ENCODE measurements at regions not wholly inside any gene's neighbourhood (a gene's known extent, or its start where the extent isn't known, plus 50 kb on each side); places are given as distances from the start of the nearest gene placed in this dataset.

- FAIRE-seq: no peak
- no peaks in the 10 kb centered on the region for H3K9me3 ChIP-seq (ENCODE audit: control insufficient read depth, low read depth, low read length)
- peaks cover 10% of the 10 kb centered on the region for H3K4me1 ChIP-seq (ENCODE audit: control insufficient read depth, extremely low read depth, insufficient read depth, low read length)
- H3K4me2 ChIP-seq (ENCODE audit: control insufficient read depth, extremely low read depth, insufficient read depth, low read depth, low read length): no peak overlapping the region
- no peaks in the 10 kb centered on the region for H3K79me2 ChIP-seq (ENCODE audit: control insufficient read depth, insufficient read depth, low read length)
- dilution Hi-C loops (cut with MboI; ENCODE audit: extremely low pct_ligation_motif_present, low sequenced_read_pairs): no loop called here
- H3K9ac ChIP-seq (ENCODE audit: control insufficient read depth, extremely low read depth, insufficient read depth, low read length): no peak overlapping the region
- no peak for DNase-seq (ENCODE audit: low read depth, low spot score)
- TF ChIP-seq EZH2 (IDR thresholded peaks at IDR 0.05; ENCODE audit: low read length) (no peak), CTCF (optimal IDR thresholded peaks at IDR 0.05 in 1 of 3, IDR thresholded peaks at IDR 0.05 in 1 of 3, conservative IDR thresholded peaks at IDR 0.05 in 1 of 3; ENCODE audit: extremely low read depth in 1 of 3, insufficient read depth in 2 of 3, low read length in 3 of 3) (no peak)
- no peak overlapping the region for H2AFZ ChIP-seq (ENCODE audit: control insufficient read depth, low read length)
- no peaks in the 10 kb centered on the region for H3K36me3 ChIP-seq (ENCODE audit: control insufficient read depth in 2 of 2, extremely low read depth in 1 of 2, insufficient read depth in 2 of 2, low read length in 2 of 2)
- no peaks in the 10 kb centered on the region for H3K27me3 ChIP-seq (ENCODE audit: control insufficient read depth, extremely low read depth, insufficient read depth, low read length)
- H3K9me1 ChIP-seq (ENCODE audit: control insufficient read depth, extremely low read depth, insufficient read depth, low read length): no peaks in the 10 kb centered on the region
- no peak overlapping the region for H3K4me3 ChIP-seq (ENCODE audit: control insufficient read depth in 2 of 3, extremely low read depth in 1 of 3, insufficient read depth in 2 of 3, low read depth in 1 of 3, low read length in 3 of 3)
- no peaks in the 10 kb centered on the region for H4K20me1 ChIP-seq (ENCODE audit: control insufficient read depth, extremely low read depth, insufficient read depth, low read length)
- H3K27ac ChIP-seq (ENCODE audit: control insufficient read depth, insufficient read depth, low read length): no peak overlapping the region
These were observed 198.9 kb downstream of the ADAMTS15 start for GRCh38 chr11:130647371-130647770.

DNA sequence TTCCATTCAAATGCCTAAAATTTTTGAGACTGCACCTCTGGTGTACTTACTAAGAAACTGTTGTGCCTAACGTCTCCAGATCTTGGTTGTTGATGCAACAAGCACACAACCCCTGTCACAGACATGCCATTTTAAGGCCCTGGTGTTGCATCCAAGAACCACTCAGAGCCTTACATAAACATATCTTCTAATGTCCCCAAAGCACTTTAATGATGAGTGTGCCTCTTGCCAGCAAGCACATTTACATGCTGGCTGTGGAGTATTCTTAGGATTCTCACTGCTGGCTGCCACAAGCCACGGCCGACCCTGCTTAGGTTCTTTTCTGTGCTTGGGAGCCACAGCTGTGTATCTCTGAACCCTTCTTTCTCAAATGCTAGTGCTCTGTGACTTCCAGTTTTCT is 201.4 kb downstream of the ADAMTS15 start:
- Histone ChIP-seq H2AFZ (ENCODE audit: control insufficient read depth, low read length) (no peak overlapping the region), H4K20me1 (ENCODE audit: control insufficient read depth, extremely low read depth, insufficient read depth, low read length) (no peaks in the 10 kb centered on the region), H3K9ac (ENCODE audit: control insufficient read depth, extremely low read depth, insufficient read depth, low read length) (no peak overlapping the region), H3K4me1 (ENCODE audit: control insufficient read depth, extremely low read depth, insufficient read depth, low read length) (no peaks in the 10 kb centered on the region), H3K79me2 (ENCODE audit: control insufficient read depth, insufficient read depth, low read length) (no peaks in the 10 kb centered on the region), H3K36me3 (ENCODE audit: control insufficient read depth in 2 of 2, extremely low read depth in 1 of 2, insufficient read depth in 2 of 2, low read length in 2 of 2) (no peaks in the 10 kb centered on the region), H3K27ac (ENCODE audit: control insufficient read depth, insufficient read depth, low read length) (no peak overlapping the region), H3K4me2 (ENCODE audit: control insufficient read depth, extremely low read depth, insufficient read depth, low read depth, low read length) (no peak overlapping the region), H3K9me3 (ENCODE audit: control insufficient read depth, low read depth, low read length) (no peaks in the 10 kb centered on the region), H3K4me3 (ENCODE audit: control insufficient read depth in 2 of 3, extremely low read depth in 1 of 3, insufficient read depth in 2 of 3, low read depth in 1 of 3, low read length in 3 of 3) (no peak overlapping the region), H3K27me3 (ENCODE audit: control insufficient read depth, extremely low read depth, insufficient read depth, low read length) (no peaks in the 10 kb centered on the region), H3K9me1 (ENCODE audit: control insufficient read depth, extremely low read depth, insufficient read depth, low read length) (no peaks in the 10 kb centered on the region)
- FAIRE-seq: no peak
- dilution Hi-C loops (cut with MboI; ENCODE audit: extremely low pct_ligation_motif_present, low sequenced_read_pairs): no loop called here
- DNase-seq (ENCODE audit: low read depth, low spot score): no peak
- TF ChIP-seq EZH2 (IDR thresholded peaks at IDR 0.05; ENCODE audit: low read length) (no peak), CTCF (optimal IDR thresholded peaks at IDR 0.05 in 1 of 3, IDR thresholded peaks at IDR 0.05 in 1 of 3, conservative IDR thresholded peaks at IDR 0.05 in 1 of 3; ENCODE audit: extremely low read depth in 1 of 3, insufficient read depth in 2 of 3, low read length in 3 of 3) (no peak)
